ENCODE measurements at regions not wholly inside any gene's neighbourhood (a gene's known extent, or its start where the extent isn't known, plus 50 kb on each side); places are given as distances from the start of the nearest gene placed in this dataset.

DNA sequence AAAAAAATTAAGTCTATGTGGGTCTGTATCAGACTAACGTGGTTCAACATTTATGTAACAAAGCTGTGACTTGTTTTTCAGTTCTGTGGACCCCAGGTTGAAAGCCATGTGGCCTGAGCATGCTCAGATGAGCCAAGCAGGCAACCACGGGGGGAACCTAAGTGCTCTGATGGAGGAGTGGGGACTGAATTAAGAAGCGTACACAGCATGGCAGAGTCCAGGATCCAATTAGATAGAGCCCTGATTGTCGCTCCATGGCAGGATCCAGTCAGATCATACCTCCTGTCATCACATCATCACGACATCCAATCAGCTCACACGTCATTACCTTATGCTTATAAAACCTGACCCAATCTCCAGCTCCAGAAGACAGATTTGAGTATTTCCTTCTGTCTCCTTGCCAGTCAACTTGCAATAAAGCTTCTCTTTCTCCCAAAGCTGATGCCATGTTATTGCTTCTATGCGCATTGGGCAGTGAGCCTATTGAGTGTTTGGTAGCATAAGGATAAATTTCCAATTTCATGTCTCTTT is 1013.1 kb upstream of the TMEM132C start:
- Mint-ChIP-seq H3K4me3 (no peak overlapping the region), H3K4me1 (no peaks in the 10 kb centered on the region), H3K27me3 (ENCODE audit: low read depth) (peaks cover 5% of the 10 kb centered on the region), H3K36me3 (no peaks in the 10 kb centered on the region), H3K9me3 (peaks cover 7% of the 10 kb centered on the region), H3K27ac (no peak overlapping the region)
- TF ChIP-seq, protein P1, sequence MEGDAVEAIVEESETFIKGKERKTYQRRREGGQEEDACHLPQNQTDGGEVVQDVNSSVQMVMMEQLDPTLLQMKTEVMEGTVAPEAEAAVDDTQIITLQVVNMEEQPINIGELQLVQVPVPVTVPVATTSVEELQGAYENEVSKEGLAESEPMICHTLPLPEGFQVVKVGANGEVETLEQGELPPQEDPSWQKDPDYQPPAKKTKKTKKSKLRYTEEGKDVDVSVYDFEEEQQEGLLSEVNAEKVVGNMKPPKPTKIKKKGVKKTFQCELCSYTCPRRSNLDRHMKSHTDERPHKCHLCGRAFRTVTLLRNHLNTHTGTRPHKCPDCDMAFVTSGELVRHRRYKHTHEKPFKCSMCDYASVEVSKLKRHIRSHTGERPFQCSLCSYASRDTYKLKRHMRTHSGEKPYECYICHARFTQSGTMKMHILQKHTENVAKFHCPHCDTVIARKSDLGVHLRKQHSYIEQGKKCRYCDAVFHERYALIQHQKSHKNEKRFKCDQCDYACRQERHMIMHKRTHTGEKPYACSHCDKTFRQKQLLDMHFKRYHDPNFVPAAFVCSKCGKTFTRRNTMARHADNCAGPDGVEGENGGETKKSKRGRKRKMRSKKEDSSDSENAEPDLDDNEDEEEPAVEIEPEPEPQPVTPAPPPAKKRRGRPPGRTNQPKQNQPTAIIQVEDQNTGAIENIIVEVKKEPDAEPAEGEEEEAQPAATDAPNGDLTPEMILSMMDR (IDR thresholded peaks at IDR 0.05; ENCODE audit: unreplicated experiment) = no peak
- no peak for DNase-seq (ENCODE audit: low spot score in 2 of 2, unreplicated experiment in 2 of 2)

DNA sequence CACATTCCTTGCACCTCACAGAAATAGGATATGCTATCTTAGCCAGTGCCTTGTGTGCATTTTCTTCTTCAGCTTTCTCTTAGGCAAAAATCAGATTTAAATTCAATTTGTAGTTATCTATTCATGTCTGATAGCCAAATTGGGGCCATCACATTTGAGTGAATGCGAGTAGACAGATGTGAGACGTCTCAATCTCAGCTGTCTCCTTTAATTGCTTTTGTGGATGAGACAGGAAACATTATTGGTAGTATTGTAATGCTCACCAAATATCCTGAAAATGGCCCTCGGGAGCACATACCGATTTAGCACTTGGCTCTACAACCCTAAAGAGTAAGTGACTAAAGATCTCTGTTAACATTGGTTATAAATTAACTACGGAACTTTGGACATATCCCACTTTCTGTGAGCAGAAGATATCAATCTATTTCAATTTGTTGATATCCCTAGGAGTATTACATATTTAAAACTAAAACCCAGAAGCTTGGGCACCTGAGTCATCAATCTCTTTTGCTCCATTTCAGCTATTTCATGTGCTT is 1012.5 kb upstream of the TMEM132C start:
- no peak for DNase-seq (ENCODE audit: low spot score in 2 of 2, unreplicated experiment in 2 of 2)
- Mint-ChIP-seq H3K27ac (no peak overlapping the region), H3K27me3 (ENCODE audit: low read depth) (peaks cover 5% of the 10 kb centered on the region), H3K9me3 (peaks cover 8% of the 10 kb centered on the region), H3K4me3 (no peak overlapping the region), H3K36me3 (no peaks in the 10 kb centered on the region), H3K4me1 (no peaks in the 10 kb centered on the region)
- TF ChIP-seq, protein P1 (IDR thresholded peaks at IDR 0.05; ENCODE audit: unreplicated experiment) = no peak

DNA sequence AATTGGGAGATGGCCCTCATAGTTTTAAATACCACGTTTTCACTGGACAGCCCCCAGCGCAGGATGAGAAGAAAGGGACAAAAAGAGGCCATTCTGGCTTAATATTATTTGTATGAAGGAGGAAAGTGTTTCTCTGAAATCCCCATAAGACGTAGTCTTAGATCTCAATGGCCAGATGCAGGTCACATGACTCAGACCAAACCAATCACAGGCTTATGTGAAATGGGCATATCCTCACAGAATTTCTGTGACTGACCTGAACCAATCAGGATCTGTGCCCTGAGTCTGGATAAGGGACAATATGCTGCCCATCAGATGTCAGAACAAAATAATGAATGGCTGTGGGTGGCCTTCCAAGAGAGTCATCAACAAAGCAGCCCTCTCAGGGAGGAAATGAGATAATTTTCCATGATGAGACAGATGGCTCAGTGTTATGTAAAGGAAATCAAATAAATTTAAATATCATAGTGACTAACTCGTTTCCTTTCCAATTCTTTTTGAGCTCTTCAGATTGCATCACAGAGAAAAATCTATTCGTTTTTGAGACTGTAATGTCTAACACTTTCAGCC is 1009.5 kb upstream of the TMEM132C start:
- TF ChIP-seq, protein P1 (IDR thresholded peaks at IDR 0.05; ENCODE audit: unreplicated experiment) = no peak
- no peak overlapping the region for H3K27ac Mint-ChIP-seq
- H3K36me3 Mint-ChIP-seq = no peaks in the 10 kb centered on the region
- H3K9me3 Mint-ChIP-seq = peaks cover 12% of the 10 kb centered on the region
- H3K4me3 Mint-ChIP-seq = no peak overlapping the region
- H3K4me1 Mint-ChIP-seq = no peaks in the 10 kb centered on the region
- DNase-seq (ENCODE audit: low spot score in 2 of 2, unreplicated experiment in 2 of 2) = no peak
- no peaks in the 10 kb centered on the region for H3K27me3 Mint-ChIP-seq (ENCODE audit: low read depth)

DNA sequence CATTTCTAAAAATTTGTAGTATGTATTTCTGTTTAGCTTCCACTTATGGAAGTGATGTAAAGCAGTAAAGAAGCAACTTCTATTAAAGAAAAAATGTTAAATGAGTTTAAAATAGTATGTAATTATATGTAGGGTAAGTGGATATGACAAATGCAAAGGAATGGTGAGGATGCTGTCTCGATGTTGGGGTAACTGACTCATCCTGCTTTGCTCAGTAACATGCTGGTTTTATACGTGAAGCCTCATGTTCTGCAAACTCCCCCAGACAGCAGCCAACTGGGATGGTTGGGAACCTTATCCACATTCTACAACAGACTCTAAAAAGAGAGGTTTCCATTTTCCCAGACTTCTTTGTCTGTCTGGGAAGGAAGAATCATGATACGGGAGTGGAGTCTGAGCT is 1006.4 kb upstream of the TMEM132C start:
- Mint-ChIP-seq H3K4me1 (no peaks in the 10 kb centered on the region), H3K27ac (no peak overlapping the region), H3K36me3 (no peaks in the 10 kb centered on the region), H3K4me3 (no peak overlapping the region), H3K9me3 (peaks cover 28% of the 10 kb centered on the region), H3K27me3 (ENCODE audit: low read depth) (no peaks in the 10 kb centered on the region)
- no peak for DNase-seq (ENCODE audit: low spot score in 2 of 2, unreplicated experiment in 2 of 2)
- TF ChIP-seq, protein P1 (IDR thresholded peaks at IDR 0.05; ENCODE audit: unreplicated experiment) = no peak

DNA sequence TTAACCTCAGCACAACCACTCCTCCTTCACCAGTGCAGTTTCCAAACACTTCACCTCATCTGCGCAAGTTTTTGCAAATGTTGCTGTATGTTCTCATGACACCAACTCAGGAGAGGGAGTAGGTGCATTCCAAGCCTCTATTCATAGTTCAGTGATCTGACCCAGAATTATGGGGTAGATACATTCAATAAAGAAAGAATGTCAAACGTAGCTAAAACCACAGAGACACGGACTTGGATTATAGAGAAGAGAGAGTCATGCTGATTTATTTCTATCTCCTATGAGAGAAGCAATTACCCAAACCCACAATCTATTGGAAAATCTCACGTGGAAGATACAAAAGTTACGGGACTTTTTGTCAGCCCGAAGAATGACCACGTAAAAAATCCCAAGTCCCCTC is 1006.0 kb upstream of the TMEM132C start:
- no peaks in the 10 kb centered on the region for H3K4me1 Mint-ChIP-seq
- H3K9me3 Mint-ChIP-seq = peaks cover 28% of the 10 kb centered on the region
- H3K27ac Mint-ChIP-seq = no peak overlapping the region
- DNase-seq (ENCODE audit: low spot score in 2 of 2, unreplicated experiment in 2 of 2) = no peak
- TF ChIP-seq, protein P1 (IDR thresholded peaks at IDR 0.05; ENCODE audit: unreplicated experiment) = no peak
- H3K27me3 Mint-ChIP-seq (ENCODE audit: low read depth) = no peaks in the 10 kb centered on the region
- no peaks in the 10 kb centered on the region for H3K36me3 Mint-ChIP-seq
- H3K4me3 Mint-ChIP-seq = no peak overlapping the region

All from mesothelial cell of epicardium (in vitro differentiated cells).